GM23338 (cell line): ENCODE measurements at regions not wholly inside any gene's neighbourhood (a gene's known extent, or its start where the extent isn't known, plus 50 kb on each side); places are given as distances from the start of the nearest gene placed in this dataset.

Experiments
- ATAC-seq: fragments of 200-7000 bp; cut with Tn5 transposase; 3 replicates; pipeline ENCODE4 v1.9.1; 2020
- DNase-seq: peaks from one replicate; pipeline ENCODE4 v3.0.0-alpha.2; 2015; ENCODE audit warnings: low spot score
- H2AFZ ChIP-seq: fragments of 200-600 bp; sonication (generic); 2 replicates; pipeline ENCODE4 v1.8.0; 2016; ENCODE audit warnings: antibody characterized with exemption, mild to moderate bottlenecking, moderate library complexity
- H3F3A ChIP-seq: fragments of 200-600 bp; sonication (generic); replicated peaks from 2 replicates; pipeline ENCODE4 v1.8.0; 2017; ENCODE audit warnings: antibody characterized with exemption, mixed run types, low read depth
- H3K27ac ChIP-seq: fragments of 200-600 bp; sonication (generic); 2 replicates; pipeline ENCODE4 v1.6.1; 2016; ENCODE audit warnings: low read depth
- H3K27me3 ChIP-seq: fragments of 200-600 bp; sonication (generic); 2 replicates; pipeline ENCODE4 v1.8.0; 2016; ENCODE audit warnings: mild to moderate bottlenecking, mixed run types, moderate library complexity; ENCODE audit not compliant: insufficient read depth
- H3K36me3 ChIP-seq: fragments of 200-600 bp; sonication (generic); 2 replicates; pipeline ENCODE4 v1.8.0; 2016; ENCODE audit warnings: mild to moderate bottlenecking; ENCODE audit not compliant: insufficient read depth
- H3K4me1 ChIP-seq: fragments of 200-600 bp; sonication (generic); 2 replicates; pipeline ENCODE4 v1.8.0; 2016; ENCODE audit warnings: mild to moderate bottlenecking, moderate library complexity; ENCODE audit not compliant: insufficient read depth
- H3K4me2 ChIP-seq: fragments of 200-600 bp; sonication (generic); 2 replicates; pipeline ENCODE4 v1.7.1; 2017; ENCODE audit warnings: mixed run types
- H3K4me3 ChIP-seq: fragments of 200-600 bp; sonication (generic); 2 replicates; pipeline ENCODE4 v1.6.1; 2016; ENCODE audit warnings: mixed run types
- H3K79me2 ChIP-seq: fragments of 200-600 bp; sonication (generic); replicated peaks from 2 replicates; pipeline ENCODE4 v1.8.0; 2017; ENCODE audit warnings: mild to moderate bottlenecking; ENCODE audit not compliant: insufficient read depth
- H3K9me2 ChIP-seq: fragments of 200-600 bp; sonication (generic); 2 replicates; pipeline ENCODE4 v1.8.0; 2017; ENCODE audit not compliant: insufficient read depth
- H4K20me1 ChIP-seq: fragments of 200-600 bp; sonication (generic); replicated peaks from 2 replicates; pipeline ENCODE4 v1.8.0; 2017; ENCODE audit warnings: mild to moderate bottlenecking; ENCODE audit not compliant: insufficient read depth
- H3K27ac Mint-ChIP-seq: 2 replicates; pipeline ENCODE4 v1.8.0; 2020; ENCODE audit warnings: inconsistent platforms, mild to moderate bottlenecking, moderate library complexity, mixed read lengths
- H3K27me3 Mint-ChIP-seq: 3 replicates; pipeline ENCODE4 v1.8.0; 2022; ENCODE audit warnings: low read depth, mild to moderate bottlenecking, moderate library complexity, mixed read lengths, inconsistent platforms; ENCODE audit not compliant: insufficient read depth, poor library complexity
- H3K36me3 Mint-ChIP-seq: 3 replicates; pipeline ENCODE4 v1.8.0; 2021; ENCODE audit warnings: low read depth, mild to moderate bottlenecking, inconsistent platforms, moderate library complexity, mixed read lengths
- H3K4me1 Mint-ChIP-seq: 3 replicates; pipeline ENCODE4 v1.8.0; 2020; ENCODE audit warnings: mild to moderate bottlenecking, inconsistent platforms, mixed read lengths
- H3K4me3 Mint-ChIP-seq: 3 replicates; pipeline ENCODE4 v1.8.0; 2021; ENCODE audit warnings: moderate library complexity, mild to moderate bottlenecking, inconsistent platforms, mixed read lengths
- H3K9me3 Mint-ChIP-seq: 3 replicates; pipeline ENCODE4 v1.8.0; 2020; ENCODE audit warnings: moderate library complexity, mild to moderate bottlenecking, inconsistent platforms, mixed read lengths
- EZH2 ChIP-seq: fragments of 200-600 bp; sonication (generic); IDR thresholded peaks from one replicate; pipeline ENCODE4 v1.8.0; 2017; ENCODE audit warnings: antibody characterized with exemption, mild to moderate bottlenecking, low read depth; ENCODE audit not compliant: unreplicated experiment
- EZH2phosphoT487 ChIP-seq: fragments of 200-600 bp; sonication (generic); IDR thresholded peaks from one replicate; pipeline ENCODE4 v1.8.1; 2018; ENCODE audit warnings: antibody characterized with exemption; ENCODE audit not compliant: unreplicated experiment
- JUNB ChIP-seq: IDR thresholded peaks from one replicate; pipeline ENCODE4 v1.6.1; 2016; ENCODE audit warnings: antibody characterized with exemption; ENCODE audit not compliant: unreplicated experiment
- NANOG ChIP-seq: IDR thresholded peaks from 2 replicates; pipeline ENCODE4 v1.6.1; 2016; ENCODE audit warnings: antibody characterized with exemption, borderline replicate concordance
- POLR2AphosphoS5 ChIP-seq: IDR thresholded peaks from 2 replicates; pipeline ENCODE4 v1.6.1; 2016; ENCODE audit warnings: antibody characterized with exemption, low read depth
- ZNF114 ChIP-seq: fragments of 250-450 bp; sonication (Bioruptor Pico); IDR thresholded peaks from 2 replicates; pipeline ENCODE4 v1.5.0; 2020; ENCODE audit warnings: mild to moderate bottlenecking, moderate library complexity
- ZNF331 ChIP-seq: fragments of 250-450 bp; sonication (Bioruptor Pico); IDR thresholded peaks from 2 replicates; pipeline ENCODE4 v1.5.0; 2020; ENCODE audit warnings: low read depth, mild to moderate bottlenecking, moderate library complexity
- TF ChIP-seq, protein P1 (sequence below), 2 experiments: fragments of 200-600 bp in 1 of 2; sonication (generic) in 1 of 2; conservative IDR thresholded peaks; 2 replicates each; pipeline versions ENCODE4 v1.5.1 to v1.6.1; 2016 to 2017; ENCODE audit warnings: antibody characterized with exemption in 2 of 2, low read depth in 2 of 2, mild to moderate bottlenecking in 2 of 2, moderate library complexity in 1 of 2
- TF ChIP-seq, protein P2 (sequence below): IDR thresholded peaks from 2 replicates; pipeline ENCODE4 v1.6.1; 2016; ENCODE audit warnings: antibody characterized with exemption
- TF ChIP-seq, protein P3 (sequence below): fragments of 250-450 bp; sonication (Bioruptor Pico); IDR thresholded peaks from 2 replicates; pipeline ENCODE4 v1.5.0; 2020; ENCODE audit warnings: mild to moderate bottlenecking, moderate library complexity
- TF ChIP-seq, protein P4 (sequence below): IDR thresholded peaks from one replicate; pipeline ENCODE4 v1.6.1; 2018; ENCODE audit warnings: antibody characterized with exemption; ENCODE audit not compliant: unreplicated experiment

DNA sequence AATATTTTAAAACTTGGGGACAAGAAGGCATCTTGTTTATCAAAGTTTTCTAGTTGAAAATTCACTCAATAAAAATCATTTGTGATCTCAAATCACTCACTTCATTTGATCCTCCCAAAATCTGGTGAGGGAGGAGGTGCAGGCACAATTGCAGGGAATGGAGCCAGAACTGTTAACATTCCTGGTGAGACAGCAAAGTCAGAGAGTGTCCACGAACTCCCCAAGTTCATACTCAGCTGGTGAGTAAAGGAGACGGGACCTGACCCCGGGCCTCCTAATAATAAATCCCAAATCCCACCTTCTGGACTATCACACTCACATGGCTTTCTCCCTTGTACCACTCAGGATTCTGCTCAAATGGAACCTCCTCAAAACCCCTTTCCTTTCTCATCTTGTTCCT lies 252.3 kb upstream of the LRTM1 start (continued):
- TF ChIP-seq, protein P1, sequence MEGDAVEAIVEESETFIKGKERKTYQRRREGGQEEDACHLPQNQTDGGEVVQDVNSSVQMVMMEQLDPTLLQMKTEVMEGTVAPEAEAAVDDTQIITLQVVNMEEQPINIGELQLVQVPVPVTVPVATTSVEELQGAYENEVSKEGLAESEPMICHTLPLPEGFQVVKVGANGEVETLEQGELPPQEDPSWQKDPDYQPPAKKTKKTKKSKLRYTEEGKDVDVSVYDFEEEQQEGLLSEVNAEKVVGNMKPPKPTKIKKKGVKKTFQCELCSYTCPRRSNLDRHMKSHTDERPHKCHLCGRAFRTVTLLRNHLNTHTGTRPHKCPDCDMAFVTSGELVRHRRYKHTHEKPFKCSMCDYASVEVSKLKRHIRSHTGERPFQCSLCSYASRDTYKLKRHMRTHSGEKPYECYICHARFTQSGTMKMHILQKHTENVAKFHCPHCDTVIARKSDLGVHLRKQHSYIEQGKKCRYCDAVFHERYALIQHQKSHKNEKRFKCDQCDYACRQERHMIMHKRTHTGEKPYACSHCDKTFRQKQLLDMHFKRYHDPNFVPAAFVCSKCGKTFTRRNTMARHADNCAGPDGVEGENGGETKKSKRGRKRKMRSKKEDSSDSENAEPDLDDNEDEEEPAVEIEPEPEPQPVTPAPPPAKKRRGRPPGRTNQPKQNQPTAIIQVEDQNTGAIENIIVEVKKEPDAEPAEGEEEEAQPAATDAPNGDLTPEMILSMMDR (conservative IDR thresholded peaks at IDR 0.05; ENCODE audit: low read depth in 2 of 2): no peak
- TF ChIP-seq, protein P2, sequence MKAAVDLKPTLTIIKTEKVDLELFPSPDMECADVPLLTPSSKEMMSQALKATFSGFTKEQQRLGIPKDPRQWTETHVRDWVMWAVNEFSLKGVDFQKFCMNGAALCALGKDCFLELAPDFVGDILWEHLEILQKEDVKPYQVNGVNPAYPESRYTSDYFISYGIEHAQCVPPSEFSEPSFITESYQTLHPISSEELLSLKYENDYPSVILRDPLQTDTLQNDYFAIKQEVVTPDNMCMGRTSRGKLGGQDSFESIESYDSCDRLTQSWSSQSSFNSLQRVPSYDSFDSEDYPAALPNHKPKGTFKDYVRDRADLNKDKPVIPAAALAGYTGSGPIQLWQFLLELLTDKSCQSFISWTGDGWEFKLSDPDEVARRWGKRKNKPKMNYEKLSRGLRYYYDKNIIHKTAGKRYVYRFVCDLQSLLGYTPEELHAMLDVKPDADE: no peak
- no peak for TF ChIP-seq EZH2
- TF ChIP-seq ZNF331: no peak

DNA sequence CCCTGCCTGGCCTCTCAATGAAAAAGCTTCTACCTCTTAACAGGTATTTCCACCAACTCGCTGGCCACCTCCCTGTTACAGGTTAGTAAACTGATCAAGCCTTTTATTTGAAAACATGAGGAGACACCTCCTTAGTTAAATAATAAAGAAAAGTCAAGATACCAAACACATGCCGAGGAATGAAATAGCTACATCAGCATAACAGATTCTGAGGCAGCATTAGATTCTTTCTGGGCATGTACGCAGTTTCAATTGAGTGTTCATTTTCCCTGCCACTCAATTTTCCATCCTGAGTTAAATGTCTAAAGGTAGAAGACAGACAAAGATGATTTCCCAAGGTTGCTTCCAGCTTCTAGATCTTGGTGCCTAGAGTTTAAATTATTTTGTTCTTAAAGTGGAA lies 250.5 kb upstream of the LRTM1 start:
- DNase-seq (no peak), ATAC-seq (no peak; the same call in 2 of the 3 replicates)
- Histone ChIP-seq H3K4me1 (peaks cover 3% of the 10 kb centered on the region; the same call in 1 of the 2 replicates), H3K9me2 (no peaks in the 10 kb centered on the region), H3K4me2 (no peak overlapping the region), H4K20me1 (no peaks in the 10 kb centered on the region), H2AFZ (peak overlapping the region; percentile 23; the same call in 1 of the 2 replicates), H3K79me2 (no peaks in the 10 kb centered on the region), H3K36me3 (no peaks in the 10 kb centered on the region), H3F3A (no peaks in the 10 kb centered on the region), H3K27ac (no peak overlapping the region), H3K27me3 (no peaks in the 10 kb centered on the region), H3K4me3 (no peak overlapping the region)
- TF ChIP-seq JUNB (no peak), POLR2AphosphoS5 (no peak), NANOG (no peak), EZH2 (no peak), ZNF114 (CRISPR knock-in tag) (no peak), EZH2phosphoT487 (no peak), ZNF331 (no peak)
- TF ChIP-seq, protein P3, sequence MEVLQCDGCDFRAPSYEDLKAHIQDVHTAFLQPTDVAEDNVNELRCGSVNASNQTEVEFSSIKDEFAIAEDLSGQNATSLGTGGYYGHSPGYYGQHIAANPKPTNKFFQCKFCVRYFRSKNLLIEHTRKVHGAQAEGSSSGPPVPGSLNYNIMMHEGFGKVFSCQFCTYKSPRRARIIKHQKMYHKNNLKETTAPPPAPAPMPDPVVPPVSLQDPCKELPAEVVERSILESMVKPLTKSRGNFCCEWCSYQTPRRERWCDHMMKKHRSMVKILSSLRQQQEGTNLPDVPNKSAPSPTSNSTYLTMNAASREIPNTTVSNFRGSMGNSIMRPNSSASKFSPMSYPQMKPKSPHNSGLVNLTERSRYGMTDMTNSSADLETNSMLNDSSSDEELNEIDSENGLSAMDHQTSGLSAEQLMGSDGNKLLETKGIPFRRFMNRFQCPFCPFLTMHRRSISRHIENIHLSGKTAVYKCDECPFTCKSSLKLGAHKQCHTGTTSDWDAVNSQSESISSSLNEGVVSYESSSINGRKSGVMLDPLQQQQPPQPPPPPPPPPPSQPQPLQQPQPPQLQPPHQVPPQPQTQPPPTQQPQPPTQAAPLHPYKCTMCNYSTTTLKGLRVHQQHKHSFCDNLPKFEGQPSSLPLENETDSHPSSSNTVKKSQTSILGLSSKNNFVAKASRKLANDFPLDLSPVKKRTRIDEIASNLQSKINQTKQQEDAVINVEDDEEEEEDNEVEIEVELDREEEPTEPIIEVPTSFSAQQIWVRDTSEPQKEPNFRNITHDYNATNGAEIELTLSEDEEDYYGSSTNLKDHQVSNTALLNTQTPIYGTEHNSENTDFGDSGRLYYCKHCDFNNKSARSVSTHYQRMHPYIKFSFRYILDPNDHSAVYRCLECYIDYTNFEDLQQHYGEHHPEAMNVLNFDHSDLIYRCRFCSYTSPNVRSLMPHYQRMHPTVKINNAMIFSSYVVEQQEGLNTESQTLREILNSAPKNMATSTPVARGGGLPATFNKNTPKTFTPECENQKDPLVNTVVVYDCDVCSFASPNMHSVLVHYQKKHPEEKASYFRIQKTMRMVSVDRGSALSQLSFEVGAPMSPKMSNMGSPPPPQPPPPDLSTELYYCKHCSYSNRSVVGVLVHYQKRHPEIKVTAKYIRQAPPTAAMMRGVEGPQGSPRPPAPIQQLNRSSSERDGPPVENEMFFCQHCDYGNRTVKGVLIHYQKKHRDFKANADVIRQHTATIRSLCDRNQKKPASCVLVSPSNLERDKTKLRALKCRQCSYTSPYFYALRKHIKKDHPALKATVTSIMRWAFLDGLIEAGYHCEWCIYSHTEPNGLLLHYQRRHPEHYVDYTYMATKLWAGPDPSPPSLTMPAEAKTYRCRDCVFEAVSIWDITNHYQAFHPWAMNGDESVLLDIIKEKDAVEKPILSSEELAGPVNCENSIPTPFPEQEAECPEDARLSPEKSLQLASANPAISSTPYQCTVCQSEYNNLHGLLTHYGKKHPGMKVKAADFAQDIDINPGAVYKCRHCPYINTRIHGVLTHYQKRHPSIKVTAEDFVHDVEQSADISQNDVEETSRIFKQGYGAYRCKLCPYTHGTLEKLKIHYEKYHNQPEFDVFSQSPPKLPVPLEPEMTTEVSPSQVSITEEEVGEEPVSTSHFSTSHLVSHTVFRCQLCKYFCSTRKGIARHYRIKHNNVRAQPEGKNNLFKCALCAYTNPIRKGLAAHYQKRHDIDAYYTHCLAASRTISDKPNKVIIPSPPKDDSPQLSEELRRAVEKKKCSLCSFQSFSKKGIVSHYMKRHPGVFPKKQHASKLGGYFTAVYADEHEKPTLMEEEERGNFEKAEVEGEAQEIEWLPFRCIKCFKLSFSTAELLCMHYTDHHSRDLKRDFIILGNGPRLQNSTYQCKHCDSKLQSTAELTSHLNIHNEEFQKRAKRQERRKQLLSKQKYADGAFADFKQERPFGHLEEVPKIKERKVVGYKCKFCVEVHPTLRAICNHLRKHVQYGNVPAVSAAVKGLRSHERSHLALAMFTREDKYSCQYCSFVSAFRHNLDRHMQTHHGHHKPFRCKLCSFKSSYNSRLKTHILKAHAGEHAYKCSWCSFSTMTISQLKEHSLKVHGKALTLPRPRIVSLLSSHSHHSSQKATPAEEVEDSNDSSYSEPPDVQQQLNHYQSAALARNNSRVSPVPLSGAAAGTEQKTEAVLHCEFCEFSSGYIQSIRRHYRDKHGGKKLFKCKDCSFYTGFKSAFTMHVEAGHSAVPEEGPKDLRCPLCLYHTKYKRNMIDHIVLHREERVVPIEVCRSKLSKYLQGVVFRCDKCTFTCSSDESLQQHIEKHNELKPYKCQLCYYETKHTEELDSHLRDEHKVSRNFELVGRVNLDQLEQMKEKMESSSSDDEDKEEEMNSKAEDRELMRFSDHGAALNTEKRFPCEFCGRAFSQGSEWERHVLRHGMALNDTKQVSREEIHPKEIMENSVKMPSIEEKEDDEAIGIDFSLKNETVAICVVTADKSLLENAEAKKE (CRISPR knock-in tag): no peak
- TF ChIP-seq, protein P4, sequence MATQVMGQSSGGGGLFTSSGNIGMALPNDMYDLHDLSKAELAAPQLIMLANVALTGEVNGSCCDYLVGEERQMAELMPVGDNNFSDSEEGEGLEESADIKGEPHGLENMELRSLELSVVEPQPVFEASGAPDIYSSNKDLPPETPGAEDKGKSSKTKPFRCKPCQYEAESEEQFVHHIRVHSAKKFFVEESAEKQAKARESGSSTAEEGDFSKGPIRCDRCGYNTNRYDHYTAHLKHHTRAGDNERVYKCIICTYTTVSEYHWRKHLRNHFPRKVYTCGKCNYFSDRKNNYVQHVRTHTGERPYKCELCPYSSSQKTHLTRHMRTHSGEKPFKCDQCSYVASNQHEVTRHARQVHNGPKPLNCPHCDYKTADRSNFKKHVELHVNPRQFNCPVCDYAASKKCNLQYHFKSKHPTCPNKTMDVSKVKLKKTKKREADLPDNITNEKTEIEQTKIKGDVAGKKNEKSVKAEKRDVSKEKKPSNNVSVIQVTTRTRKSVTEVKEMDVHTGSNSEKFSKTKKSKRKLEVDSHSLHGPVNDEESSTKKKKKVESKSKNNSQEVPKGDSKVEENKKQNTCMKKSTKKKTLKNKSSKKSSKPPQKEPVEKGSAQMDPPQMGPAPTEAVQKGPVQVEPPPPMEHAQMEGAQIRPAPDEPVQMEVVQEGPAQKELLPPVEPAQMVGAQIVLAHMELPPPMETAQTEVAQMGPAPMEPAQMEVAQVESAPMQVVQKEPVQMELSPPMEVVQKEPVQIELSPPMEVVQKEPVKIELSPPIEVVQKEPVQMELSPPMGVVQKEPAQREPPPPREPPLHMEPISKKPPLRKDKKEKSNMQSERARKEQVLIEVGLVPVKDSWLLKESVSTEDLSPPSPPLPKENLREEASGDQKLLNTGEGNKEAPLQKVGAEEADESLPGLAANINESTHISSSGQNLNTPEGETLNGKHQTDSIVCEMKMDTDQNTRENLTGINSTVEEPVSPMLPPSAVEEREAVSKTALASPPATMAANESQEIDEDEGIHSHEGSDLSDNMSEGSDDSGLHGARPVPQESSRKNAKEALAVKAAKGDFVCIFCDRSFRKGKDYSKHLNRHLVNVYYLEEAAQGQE: no peak
- H3K36me3 Mint-ChIP-seq: no peaks in the 10 kb centered on the region
- H3K9me3 Mint-ChIP-seq: no peaks in the 10 kb centered on the region
- H3K4me1 Mint-ChIP-seq: peaks cover 3% of the 10 kb centered on the region; the same call in 2 of the 3 replicates
- peaks cover 4% of the 10 kb centered on the region for H3K27me3 Mint-ChIP-seq
- no peak overlapping the region for H3K4me3 Mint-ChIP-seq
- no peak overlapping the region for H3K27ac Mint-ChIP-seq
